H9 (cell line): ENCODE measurements at regions not wholly inside any gene's neighbourhood (a gene's known extent, or its start where the extent isn't known, plus 50 kb on each side); places are given as distances from the start of the nearest gene placed in this dataset.

Experiments used
- DNase-seq: peaks from one replicate; pipeline ENCODE4 v3.0.0-alpha.2; 2017
- H2AFZ ChIP-seq: one replicate; pipeline ENCODE4 v1.6.1; 2013; ENCODE audit warnings: mild to moderate bottlenecking, low read length, control low read depth, moderate library complexity
- H2AK5ac ChIP-seq: 2 replicates; pipeline ENCODE4 v1.6.1; 2013; ENCODE audit warnings: low read length, control low read depth, mixed read lengths; ENCODE audit not compliant: insufficient read length
- H2BK120ac ChIP-seq: one replicate; pipeline ENCODE4 v1.6.1; 2013; ENCODE audit warnings: low read depth, mild to moderate bottlenecking, low read length, control low read depth, inconsistent platforms; ENCODE audit not compliant: poor library complexity, severe bottlenecking
- H2BK12ac ChIP-seq: 2 replicates; pipeline ENCODE4 v1.6.1; 2013; ENCODE audit warnings: low read length, control low read depth, mixed read lengths, low read depth; ENCODE audit not compliant: insufficient read length
- H2BK15ac ChIP-seq: 2 replicates; pipeline ENCODE4 v1.6.1; 2013; ENCODE audit warnings: low read depth, low read length, control low read depth
- H2BK20ac ChIP-seq: one replicate; pipeline ENCODE4 v1.6.1; 2013; ENCODE audit warnings: low read depth, mild to moderate bottlenecking, low read length, control low read depth, inconsistent platforms; ENCODE audit not compliant: poor library complexity, severe bottlenecking
- H2BK5ac ChIP-seq: 2 replicates; pipeline ENCODE4 v1.6.1; 2013; ENCODE audit warnings: low read length, control low read depth, mixed read lengths; ENCODE audit not compliant: insufficient read length
- H3K14ac ChIP-seq: 2 replicates; pipeline ENCODE4 v1.6.1; 2013; ENCODE audit warnings: low read length, control low read depth; ENCODE audit not compliant: insufficient read depth
- H3K18ac ChIP-seq: 2 replicates; pipeline ENCODE4 v1.6.1; 2013; ENCODE audit warnings: low read depth, mild to moderate bottlenecking, mixed read lengths, low read length, control low read depth; ENCODE audit not compliant: insufficient read length
- H3K23ac ChIP-seq: 2 replicates; pipeline ENCODE4 v1.6.1; 2013; ENCODE audit warnings: low read length, control low read depth, mixed read lengths, low read depth; ENCODE audit not compliant: insufficient read length
- H3K23me2 ChIP-seq: 2 replicates; pipeline ENCODE4 v1.6.1; 2013; ENCODE audit warnings: low read depth, mild to moderate bottlenecking, mixed read lengths, low read length, control low read depth; ENCODE audit not compliant: insufficient read length, poor library complexity, severe bottlenecking
- H3K27ac ChIP-seq: 2 replicates; pipeline ENCODE4 v1.5.1; 2013; ENCODE audit warnings: low read length, control low read depth, mixed read lengths, low read depth; ENCODE audit not compliant: insufficient read length
- H3K27me3 ChIP-seq: 2 replicates; pipeline ENCODE4 v1.6.1; 2013; ENCODE audit warnings: low read length, control low read depth, inconsistent platforms; ENCODE audit not compliant: insufficient read depth
- H3K4ac ChIP-seq: 2 replicates; pipeline ENCODE4 v1.6.1; 2013; ENCODE audit warnings: low read depth, mild to moderate bottlenecking, control low read depth, inconsistent platforms, low read length, moderate library complexity
- H3K4me1 ChIP-seq: 2 replicates; pipeline ENCODE4 v1.6.1; 2013; ENCODE audit warnings: low read length, control low read depth, inconsistent platforms; ENCODE audit not compliant: insufficient read depth
- H3K4me2 ChIP-seq: 2 replicates; pipeline ENCODE4 v1.6.1; 2013; ENCODE audit warnings: low read length, control low read depth, mixed read lengths; ENCODE audit not compliant: insufficient read length, insufficient read depth
- H3K56ac ChIP-seq: 2 replicates; pipeline ENCODE4 v1.6.1; 2013; ENCODE audit warnings: low read depth, mild to moderate bottlenecking, mixed read lengths, low read length, control low read depth; ENCODE audit not compliant: insufficient read length
- H3K79me1 ChIP-seq: 2 replicates; pipeline ENCODE4 v1.6.1; 2013; ENCODE audit warnings: low read depth, mild to moderate bottlenecking, moderate library complexity, low read length, control low read depth, inconsistent platforms; ENCODE audit not compliant: insufficient read depth, poor library complexity, severe bottlenecking
- H3K79me2 ChIP-seq: 2 replicates; pipeline ENCODE4 v1.6.1; 2013; ENCODE audit warnings: low read length, control low read depth, inconsistent platforms; ENCODE audit not compliant: insufficient read depth
- H3K9ac ChIP-seq: 2 replicates; pipeline ENCODE4 v1.6.1; 2013; ENCODE audit warnings: low read length, control low read depth, mixed read lengths; ENCODE audit not compliant: insufficient read length; ENCODE audit errors: extremely low read depth
- H3K9me3 ChIP-seq: one replicate; pipeline ENCODE4 v1.6.1; 2013; ENCODE audit warnings: low read depth, low read length, inconsistent platforms; ENCODE audit not compliant: control insufficient read depth
- H3T11ph ChIP-seq: one replicate; pipeline ENCODE4 v1.6.1; 2013; ENCODE audit warnings: mild to moderate bottlenecking, low read length, control low read depth, inconsistent platforms
- H4K20me1 ChIP-seq: one replicate; pipeline ENCODE4 v1.6.1; 2013; ENCODE audit not compliant: control insufficient read depth, insufficient read length, insufficient read depth
- H4K5ac ChIP-seq: 2 replicates; pipeline ENCODE4 v1.6.1; 2013; ENCODE audit warnings: low read depth, mild to moderate bottlenecking, mixed read lengths, low read length, control low read depth; ENCODE audit not compliant: insufficient read length
- H4K8ac ChIP-seq: replicated peaks from 2 replicates; pipeline ENCODE4 v1.6.1; 2013; ENCODE audit warnings: low read length, control low read depth, mixed read lengths, low read depth; ENCODE audit not compliant: insufficient read length
- H4K91ac ChIP-seq: 2 replicates; pipeline ENCODE4 v1.6.1; 2013; ENCODE audit warnings: low read depth, mild to moderate bottlenecking, moderate library complexity, mixed read lengths, low read length, control low read depth; ENCODE audit not compliant: insufficient read length
- H3K27ac Mint-ChIP-seq, 3 experiments: 2 replicates in 2 of 3; 3 replicates in 1 of 3; pipeline ENCODE4 v1.8.0; 2020 to 2021; ENCODE audit warnings: mixed read lengths in 3 of 3, mild to moderate bottlenecking in 1 of 3, moderate library complexity in 1 of 3
- H3K27me3 Mint-ChIP-seq: 2 replicates; pipeline ENCODE4 v1.8.0; 2021; ENCODE audit warnings: low read depth, mild to moderate bottlenecking, moderate library complexity, mixed read lengths
- H3K36me3 Mint-ChIP-seq, 3 experiments: 2 replicates in 2 of 3; 3 replicates in 1 of 3; pipeline ENCODE4 v1.8.0; 2020 to 2021; ENCODE audit warnings: low read depth in 3 of 3, mixed read lengths in 3 of 3; ENCODE audit not compliant: insufficient read depth in 1 of 3
- H3K4me1 Mint-ChIP-seq, 2 experiments: 2 replicates each; pipeline ENCODE4 v1.8.0; 2020; ENCODE audit warnings: mixed read lengths in 2 of 2
- H3K4me3 Mint-ChIP-seq, 2 experiments: 2 replicates in 1 of 2; 3 replicates in 1 of 2; pipeline ENCODE4 v1.8.0; 2020 to 2021; ENCODE audit warnings: mild to moderate bottlenecking in 2 of 2, mixed read lengths in 2 of 2, moderate library complexity in 1 of 2
- H3K9me3 Mint-ChIP-seq, 2 experiments: 2 replicates in 1 of 2; 3 replicates in 1 of 2; pipeline ENCODE4 v1.8.0; 2020; ENCODE audit warnings: mild to moderate bottlenecking in 2 of 2, mixed read lengths in 2 of 2, moderate library complexity in 1 of 2
- CTCF ChIP-seq: fragments of 200-600 bp; sonication (generic); conservative IDR thresholded peaks from 3 replicates; pipeline ENCODE4 v1.8.0; 2021; ENCODE audit warnings: antibody characterized with exemption, mild to moderate bottlenecking
- WGBS: extraction: QIAGEN DNeasy Blood & Tissue Kit; methylation state at CpG from one replicate; pipeline ENCODE4 v1.1.7; 2013; ENCODE audit warnings: missing lambda C conversion rate, low lambda C conversion rate, mixed read lengths; ENCODE audit not compliant: insufficient read length; ENCODE audit errors: extremely low coverage; 5-methylcytosine and 5-hydroxymethylcytosine counted together

- Histone ChIP-seq H3K27me3 (no peaks in the 10 kb centered on the region), H2BK120ac (no peak overlapping the region), H3K14ac (no peak overlapping the region), H3K4me1 (no peaks in the 10 kb centered on the region), H2AFZ (no peak overlapping the region), H4K20me1 (no peaks in the 10 kb centered on the region), H4K5ac (no peak overlapping the region), H3K23ac (no peak overlapping the region), H3K9me3 (no peaks in the 10 kb centered on the region), H3K27ac (no peak overlapping the region), H3K4ac (no peak overlapping the region), H2BK5ac (no peak overlapping the region), H2BK20ac (no peak overlapping the region), H4K8ac (no peak overlapping the region), H3K56ac (no peak overlapping the region), H3K79me1 (no peaks in the 10 kb centered on the region), H3T11ph (no peak overlapping the region), H3K23me2 (no peaks in the 10 kb centered on the region), H3K4me2 (no peak overlapping the region), H2BK15ac (no peak overlapping the region), H2BK12ac (no peak overlapping the region), H3K79me2 (no peaks in the 10 kb centered on the region), H3K9ac (no peak overlapping the region), H3K18ac (no peak overlapping the region), H4K91ac (no peak overlapping the region), H2AK5ac (no peak overlapping the region)
- no peak for DNase-seq
- no CpG with 5 or more reads among the region's 2 CpGs for WGBS
- Mint-ChIP-seq H3K27me3 (peaks cover 8% of the 10 kb centered on the region), H3K4me3 (no peak overlapping the region), H3K27ac (no peak overlapping the region), H3K4me1 (peaks cover 5 to 6% of the 10 kb centered on the region in 2 experiments; a peak in 2 of 4 replicates), H3K9me3 (no peaks in the 10 kb centered on the region), H3K36me3 (no peaks in the 10 kb centered on the region)
- no peak for TF ChIP-seq CTCF
These were observed 62.0 kb upstream of the CD83 start for GRCh38 chr6:14055541-14055940.
